ENCODE measurements at regions not wholly inside any gene's neighbourhood (a gene's known extent, or its start where the extent isn't known, plus 50 kb on each side); places are given as distances from the start of the nearest gene placed in this dataset.

GRCh38 chr2:121059651-121060649 lies 225.1 kb downstream of the TFCP2L1 start:
- H3K4me3 ChIP-seq (ENCODE audit: low read depth, low read length): no peak overlapping the region
- TF ChIP-seq CTCF (IDR thresholded peaks at IDR 0.05; ENCODE audit: control insufficient read depth, extremely low read depth, insufficient read depth): no peak
- no peak for DNase-seq (ENCODE audit: low read depth)

- TF ChIP-seq CTCF (IDR thresholded peaks at IDR 0.05; ENCODE audit: control insufficient read depth, extremely low read depth, insufficient read depth): no peak
- DNase-seq (ENCODE audit: low read depth): no peak
- no peak overlapping the region for H3K4me3 ChIP-seq (ENCODE audit: low read depth, low read length)
These were observed 223.4 kb downstream of the TFCP2L1 start for GRCh38 chr2:121061633-121062032.

DNA sequence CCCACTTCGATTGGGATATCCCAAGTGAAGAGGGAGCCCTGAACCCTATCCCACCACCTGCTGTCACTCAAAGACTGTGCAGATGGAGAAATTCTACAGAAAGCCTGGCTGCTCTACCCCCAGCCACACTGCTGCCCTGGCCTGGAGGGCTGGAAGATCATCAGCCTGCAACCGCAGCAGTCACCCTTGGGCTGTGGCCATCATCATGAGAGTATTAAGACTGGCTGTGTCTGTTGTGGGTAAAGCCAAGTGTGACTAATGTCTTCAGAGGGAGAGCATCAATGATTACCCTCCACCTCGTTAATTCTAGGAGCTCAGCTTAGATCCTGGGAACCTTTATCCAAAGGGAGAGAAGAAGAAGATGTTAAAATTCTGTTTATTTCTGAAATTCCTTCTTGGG lies 221.5 kb downstream of the TFCP2L1 start:
- DNase-seq (ENCODE audit: low read depth): no peak
- no peak overlapping the region for H3K4me3 ChIP-seq (ENCODE audit: low read depth, low read length)
- no peak for TF ChIP-seq CTCF (IDR thresholded peaks at IDR 0.05; ENCODE audit: control insufficient read depth, extremely low read depth, insufficient read depth)

DNA sequence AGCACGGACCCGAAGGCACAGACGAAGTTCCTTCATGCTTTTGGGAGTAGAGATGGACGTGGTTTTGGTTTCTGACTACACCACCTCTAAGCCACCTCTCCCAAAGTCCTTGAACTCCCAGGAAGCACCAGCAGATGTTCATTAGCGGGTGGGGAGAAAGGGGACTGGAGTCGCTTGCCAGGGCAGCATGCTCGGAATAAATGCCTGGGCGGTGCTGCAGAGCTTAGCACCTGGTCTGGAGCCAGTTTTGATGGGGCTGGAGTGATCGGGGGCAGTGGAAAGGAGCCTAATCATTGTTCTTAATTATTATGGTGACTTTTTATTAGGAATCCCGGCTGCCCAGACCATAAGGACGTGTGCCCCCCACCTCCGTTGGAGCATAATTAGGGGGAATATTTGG lies 220.8 kb downstream of the TFCP2L1 start:
- TF ChIP-seq CTCF (IDR thresholded peaks at IDR 0.05; ENCODE audit: control insufficient read depth, extremely low read depth, insufficient read depth): no peak
- no peak for DNase-seq (ENCODE audit: low read depth)
- H3K4me3 ChIP-seq (ENCODE audit: low read depth, low read length): no peak overlapping the region

GRCh38 chr2:121065239-121065638 lies 219.8 kb downstream of the TFCP2L1 start:
- TF ChIP-seq CTCF (IDR thresholded peaks at IDR 0.05; ENCODE audit: control insufficient read depth, extremely low read depth, insufficient read depth): no peak
- no peak overlapping the region for H3K4me3 ChIP-seq (ENCODE audit: low read depth, low read length)
- no peak for DNase-seq (ENCODE audit: low read depth)

DNA sequence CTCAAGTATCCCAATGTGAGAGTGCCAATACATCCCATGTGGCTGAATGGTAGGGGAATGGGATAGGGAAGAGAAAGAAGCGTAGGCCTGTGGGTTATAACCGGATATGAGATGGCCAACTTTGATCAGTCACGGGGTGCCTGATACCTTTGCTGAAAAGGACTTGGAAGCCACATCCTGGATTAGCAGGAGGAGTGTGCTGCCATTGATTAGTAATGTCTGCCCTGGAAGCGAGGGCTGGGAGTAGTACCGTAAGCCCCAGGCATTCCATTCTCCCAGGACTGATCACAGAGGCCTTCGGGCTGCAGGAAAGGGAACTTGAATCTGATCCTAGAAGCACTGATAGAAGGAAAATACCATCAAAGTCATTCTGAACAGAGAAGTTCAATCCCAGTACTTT lies 218.5 kb downstream of the TFCP2L1 start:
- DNase-seq (ENCODE audit: low read depth): no peak
- no peak overlapping the region for H3K4me3 ChIP-seq (ENCODE audit: low read depth, low read length)
- TF ChIP-seq CTCF (IDR thresholded peaks at IDR 0.05; ENCODE audit: control insufficient read depth, extremely low read depth, insufficient read depth): no peak

All from LNCaP clone FGC (cell line).